Stimulated activated CD4-positive, alpha-beta T cell treated with anti-CD3 and anti-CD28 coated beads, TNF-alpha, amount 100 ng/mL, for 24 hours (primary cell): ENCODE measurements at regions not wholly inside any gene's neighbourhood (a gene's known extent, or its start where the extent isn't known, plus 50 kb on each side); places are given as distances from the start of the nearest gene placed in this dataset.

Experiments used
- DNase-seq, 3 experiments: peaks; one replicate each; pipeline ENCODE4 v3.0.0-alpha.2; 2020; ENCODE audit warnings: low read depth in 3 of 3

DNA sequence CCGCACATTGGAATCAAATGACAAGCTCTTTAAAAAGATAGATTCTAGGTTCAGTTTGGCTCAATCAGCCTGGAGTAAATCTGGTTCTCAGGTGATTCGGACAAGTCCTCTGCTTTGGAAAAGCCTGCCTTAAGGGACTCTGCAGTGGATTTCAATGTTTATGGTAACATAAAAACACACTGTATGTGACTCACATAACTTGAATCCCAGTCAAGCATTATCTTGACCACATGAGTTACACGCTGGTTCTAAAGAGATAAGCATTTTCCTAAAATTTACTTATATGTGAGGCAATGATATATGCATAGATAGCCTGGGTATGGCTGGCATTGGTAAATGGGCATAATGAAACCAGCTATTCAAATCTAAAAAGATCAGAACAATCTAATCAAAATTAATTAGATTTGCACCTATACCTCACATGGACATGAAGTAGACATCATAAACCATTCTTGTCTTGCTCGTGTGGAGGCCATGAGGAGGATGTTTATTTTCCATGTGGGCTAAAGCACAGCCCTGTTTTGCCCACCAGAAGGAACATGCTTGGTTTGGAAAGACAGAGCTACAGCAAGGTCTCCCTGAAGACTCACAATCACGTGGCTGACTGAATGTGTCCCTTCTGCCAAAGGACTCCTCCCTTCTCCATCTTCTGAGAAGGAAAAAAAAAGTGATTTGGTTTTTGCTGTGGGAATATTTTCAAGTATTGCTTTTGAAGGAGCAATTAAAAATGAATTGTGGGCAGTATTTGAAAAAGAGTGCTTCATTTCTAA, 351.7 kb downstream of the DIRAS2 start:
- no peak for DNase-seq

DNA sequence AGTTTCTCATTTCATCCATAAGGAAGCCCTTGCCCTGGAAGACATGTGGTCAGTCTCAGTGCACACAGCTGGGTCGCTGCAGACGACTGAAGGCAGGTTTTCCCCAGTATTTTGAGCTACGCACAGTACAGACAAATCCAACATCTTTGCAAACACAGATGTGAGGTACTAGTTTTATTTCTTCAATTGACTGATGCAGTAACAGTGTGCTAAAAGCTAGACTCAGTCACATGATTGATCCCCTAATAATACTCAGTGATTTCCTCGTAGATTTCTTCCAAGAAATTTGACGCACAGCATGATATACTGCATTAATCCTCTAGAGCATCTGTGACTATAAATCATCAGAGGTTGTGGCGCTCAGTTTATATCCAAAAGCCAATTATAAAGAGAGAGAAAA, 346.1 kb downstream of the DIRAS2 start:
- DNase-seq = no peak

DNA sequence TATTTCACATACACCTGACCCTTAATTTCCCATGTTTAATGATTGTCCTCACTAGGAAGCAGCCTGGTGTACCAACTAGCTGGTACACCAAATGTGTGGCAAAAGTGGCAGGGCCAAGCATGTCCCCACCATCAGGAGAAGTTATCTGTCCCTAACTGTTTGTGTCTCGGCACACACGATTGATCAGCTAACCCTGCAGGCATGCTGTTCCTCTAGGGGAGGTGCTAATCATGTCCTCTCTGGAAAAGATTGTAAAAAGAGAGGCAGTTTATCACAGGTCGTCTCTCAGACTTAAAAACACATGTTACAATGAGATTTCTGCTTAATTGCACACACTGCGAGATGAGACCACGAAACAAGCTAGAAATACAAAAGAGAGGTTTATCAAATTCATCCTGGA, 342.7 kb downstream of the DIRAS2 start:
- DNase-seq = no peak

DNA sequence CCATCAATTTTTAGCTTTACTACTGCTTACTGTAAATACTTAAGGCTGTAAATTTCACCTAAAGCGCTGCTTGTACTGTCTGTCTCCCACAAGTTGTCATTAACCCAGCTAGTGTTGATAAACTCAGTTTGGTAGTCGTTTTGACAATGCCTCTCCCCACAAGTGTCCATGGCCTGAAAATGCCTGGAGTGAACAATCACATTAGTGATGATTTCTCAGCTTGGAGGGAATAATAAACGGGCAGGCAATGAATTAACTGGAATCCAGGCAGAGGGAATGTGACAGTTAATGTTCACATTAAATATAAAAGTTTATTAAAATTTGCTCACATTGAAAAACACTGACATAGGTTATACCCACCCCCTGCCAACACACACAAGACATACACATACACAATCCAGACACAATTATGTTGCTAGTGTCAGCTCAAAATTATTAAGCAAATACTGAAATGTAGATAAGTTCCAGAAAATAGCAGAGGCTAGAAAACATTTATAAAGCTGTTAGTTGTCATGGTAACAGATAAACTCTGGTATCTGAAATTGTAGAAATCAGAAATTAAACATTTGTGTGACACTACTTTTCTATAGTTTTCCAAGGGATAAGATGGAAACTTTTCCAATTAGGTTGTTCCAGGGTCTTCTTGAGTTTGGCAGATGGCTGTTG, 341.9 kb downstream of the DIRAS2 start:
- DNase-seq = no peak

DNA sequence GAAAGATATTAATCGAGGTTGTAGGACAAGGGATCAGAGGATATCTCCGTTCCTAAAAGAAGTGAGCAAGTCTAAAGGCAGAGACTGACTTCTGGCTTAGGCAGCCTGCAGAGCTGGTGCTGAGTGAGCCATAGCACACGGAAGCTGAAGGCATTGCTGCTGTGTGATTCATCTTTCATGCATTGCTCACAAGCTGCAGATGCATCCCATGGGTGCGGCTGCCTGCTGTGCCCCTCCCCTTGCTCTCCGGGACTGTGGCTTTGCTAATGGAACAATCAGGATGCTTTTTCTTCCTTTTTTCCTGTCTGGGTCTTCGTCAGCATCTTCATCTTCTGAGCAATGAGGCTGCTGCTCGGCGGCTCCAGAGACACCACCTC, 341.4 kb downstream of the DIRAS2 start:
- DNase-seq = no peak

DNA sequence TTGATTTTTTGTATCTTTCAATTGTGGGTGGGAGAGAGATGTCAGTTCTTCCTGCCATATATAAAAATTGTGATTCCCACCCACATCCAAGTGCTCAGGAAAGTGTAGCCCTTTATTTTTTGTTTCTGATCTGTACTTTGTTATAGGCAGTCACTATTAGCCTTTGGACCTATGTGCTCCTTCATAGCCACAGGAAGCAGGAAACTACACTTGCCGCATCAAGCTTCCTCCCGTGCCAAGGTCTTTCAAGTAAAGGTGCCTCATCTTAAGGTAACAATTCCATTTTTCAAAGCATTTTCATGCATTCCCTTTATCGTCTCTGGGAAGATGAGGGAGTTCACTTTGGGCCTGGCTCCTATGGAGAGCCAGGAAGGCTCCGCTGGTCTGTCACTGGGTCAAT, 339.0 kb downstream of the DIRAS2 start:
- no peak for DNase-seq

DNA sequence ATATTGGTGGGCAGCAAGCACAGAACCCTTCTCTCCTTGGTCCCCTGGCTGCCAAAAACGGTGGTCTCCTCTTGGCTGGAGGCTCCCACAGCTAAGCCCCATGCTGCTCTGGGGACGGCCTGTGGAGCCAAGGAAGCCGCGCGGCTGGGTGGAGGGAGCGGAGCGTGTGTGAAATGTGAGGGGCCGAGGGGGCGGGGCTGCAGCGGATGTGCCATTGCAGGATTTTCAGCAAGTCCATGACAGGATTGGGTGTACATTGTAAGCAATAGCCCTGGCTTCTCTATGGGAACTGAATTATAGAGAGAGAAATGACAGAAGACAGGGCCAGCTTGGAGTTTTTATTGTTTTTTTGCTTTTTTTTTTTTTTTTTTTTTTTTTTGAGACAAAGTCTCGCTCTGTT, 336.5 kb downstream of the DIRAS2 start:
- no peak for DNase-seq

DNA sequence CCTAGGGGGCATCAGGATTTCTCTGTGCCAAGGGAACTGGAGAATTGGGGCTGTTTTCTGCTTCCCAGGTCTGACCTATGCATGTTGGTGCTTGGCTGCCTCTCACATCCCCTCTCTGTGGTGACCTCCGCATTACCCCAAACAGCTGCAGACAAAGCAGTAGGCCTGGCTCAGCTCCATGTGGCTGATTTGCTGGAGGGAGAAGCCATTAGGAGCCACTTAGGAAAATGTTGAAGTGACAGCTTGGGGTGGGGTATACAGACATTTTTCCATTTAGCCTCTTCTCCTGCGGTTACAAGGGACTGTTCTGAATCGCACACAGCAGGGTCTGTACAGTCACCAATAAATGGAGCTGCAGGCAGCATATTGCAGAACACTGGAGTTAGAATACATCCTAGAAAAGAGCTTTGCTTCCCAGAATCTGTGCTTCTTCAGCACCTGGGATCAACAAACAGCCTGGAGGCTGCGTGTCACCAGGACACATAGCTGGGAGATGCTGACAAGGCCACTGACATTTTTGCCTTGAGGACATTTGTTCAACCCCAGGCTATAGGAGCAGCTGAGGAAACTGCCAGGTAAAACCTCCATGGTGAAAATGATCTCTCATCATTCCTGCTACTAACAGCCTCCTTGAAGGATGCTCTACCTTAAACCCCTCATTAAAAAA, 335.3 kb downstream of the DIRAS2 start:
- DNase-seq = no peak

DNA sequence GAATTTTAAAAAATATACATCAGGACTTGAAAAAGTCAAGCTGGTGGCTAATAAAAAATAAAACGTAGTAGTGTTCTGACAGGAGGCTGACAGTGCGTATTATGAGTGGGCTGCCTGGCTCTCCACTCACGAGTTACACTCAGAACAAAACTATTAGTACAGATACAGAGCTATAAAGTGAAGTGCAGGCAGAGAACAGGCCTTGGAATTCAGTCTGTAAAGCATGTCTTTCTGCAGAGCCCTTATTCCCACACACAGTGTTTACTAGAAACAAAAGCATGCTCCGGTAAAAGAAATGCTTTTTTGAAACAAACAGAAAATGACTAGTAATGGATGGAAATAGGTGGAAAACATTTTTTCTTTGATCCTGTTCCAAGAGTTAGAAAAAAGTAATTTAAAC, 334.7 kb downstream of the DIRAS2 start:
- DNase-seq = no peak

DNA sequence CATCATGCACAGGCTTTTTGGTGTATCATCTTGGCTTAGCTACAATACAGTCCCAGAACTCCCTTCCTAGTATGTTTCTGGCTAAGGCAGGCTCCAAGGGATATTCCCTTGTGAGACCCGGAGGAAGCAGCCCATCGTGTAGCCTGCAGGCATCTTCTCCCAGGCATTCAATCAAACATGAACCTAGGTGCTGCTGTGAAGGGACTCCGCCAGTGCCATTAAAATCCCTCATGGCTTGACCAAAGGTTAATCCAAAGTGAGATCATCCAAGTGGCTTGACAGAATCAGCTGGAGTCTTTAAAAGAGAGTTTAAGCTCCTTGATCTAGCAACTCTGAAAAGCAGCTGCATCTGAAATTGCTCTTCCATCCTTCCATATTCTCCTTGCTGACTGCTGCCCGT, 333.9 kb downstream of the DIRAS2 start:
- no peak for DNase-seq

DNA sequence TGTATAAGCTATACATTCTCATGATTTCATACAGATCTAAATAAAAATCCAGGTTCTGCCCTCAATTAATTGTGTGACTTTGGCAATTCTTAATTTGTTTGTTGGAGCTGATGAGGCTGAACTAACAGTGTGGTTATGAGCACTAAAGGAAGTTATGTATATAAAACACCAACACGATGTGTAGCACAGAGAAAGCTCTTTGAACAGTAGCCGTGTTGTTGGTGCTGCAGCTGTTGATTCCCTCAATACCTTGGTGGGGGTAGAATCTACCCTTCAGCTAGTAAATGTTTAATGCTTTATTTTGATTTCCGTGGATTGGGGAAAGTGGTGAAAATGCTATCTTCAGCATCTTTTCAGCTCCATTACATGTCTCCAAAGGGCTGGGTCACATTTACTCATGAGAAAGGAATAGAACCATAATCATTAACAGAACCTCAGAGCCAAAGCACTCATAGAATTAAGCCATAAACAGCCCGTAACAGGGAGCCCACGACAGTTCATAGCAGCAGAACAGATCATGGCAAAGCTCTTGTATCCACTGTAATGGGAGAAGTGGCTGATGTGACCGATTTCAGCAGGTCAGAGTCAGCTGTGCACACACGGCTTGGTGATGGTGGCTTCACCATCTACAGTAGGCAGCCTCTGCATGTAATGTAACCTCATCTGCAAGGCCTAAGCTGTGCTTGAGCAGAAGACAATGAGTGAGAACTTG, 332.7 kb downstream of the DIRAS2 start:
- DNase-seq = no peak

DNA sequence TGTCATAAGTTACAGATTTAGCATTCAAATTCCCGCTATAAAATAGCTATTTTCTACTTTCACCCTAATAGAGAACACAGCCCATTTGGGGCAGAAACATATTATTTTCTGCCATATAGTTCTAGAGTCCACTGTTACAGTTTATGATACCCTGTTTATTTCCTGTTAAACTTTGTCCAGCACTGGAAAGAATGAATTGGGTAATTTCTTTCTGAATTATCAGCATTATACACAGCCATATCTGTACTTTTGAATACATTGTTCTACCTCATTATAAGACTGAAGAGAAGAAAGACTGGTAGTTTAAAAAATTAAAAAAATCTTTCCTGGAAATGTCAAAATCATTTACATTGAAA, 332.1 kb downstream of the DIRAS2 start:
- DNase-seq = no peak

DNA sequence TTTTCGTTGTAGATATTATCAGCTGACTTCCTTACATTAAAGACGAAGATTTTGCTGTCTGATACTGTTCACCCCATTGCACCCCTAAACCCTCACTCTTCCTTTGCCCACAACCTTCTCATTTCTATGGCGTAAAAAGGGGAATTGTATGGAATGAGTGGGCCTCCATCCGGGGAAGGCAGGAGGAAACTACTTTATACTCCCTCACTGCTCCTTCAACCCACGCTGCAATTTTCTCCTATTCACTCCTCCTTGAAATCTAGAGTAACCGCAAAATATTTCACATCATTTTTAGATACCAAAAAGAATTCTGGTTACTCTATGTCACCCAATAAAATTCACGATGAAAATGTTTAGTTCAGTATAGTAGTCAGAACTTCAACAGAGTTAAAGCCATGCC, 330.8 kb downstream of the DIRAS2 start:
- no peak for DNase-seq

DNA sequence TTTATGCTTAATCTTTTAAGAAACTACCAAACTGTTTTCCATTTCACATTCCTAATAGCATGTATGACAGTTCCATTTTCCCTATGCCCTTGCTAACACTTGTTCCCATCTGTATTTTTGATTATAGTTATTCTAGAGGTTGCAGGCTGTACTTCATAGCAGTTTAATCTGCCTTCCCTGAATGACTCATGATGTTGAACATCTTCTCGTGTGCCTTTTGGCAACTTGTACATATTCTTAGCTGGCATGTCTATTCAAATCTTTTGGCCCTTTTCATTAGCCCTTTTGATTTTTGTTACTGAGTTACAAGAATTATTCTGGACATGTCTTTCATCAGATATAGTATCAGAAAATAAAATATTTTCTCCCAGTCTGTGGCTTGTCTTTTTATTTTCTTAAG, 320.3 kb downstream of the DIRAS2 start:
- DNase-seq = no peak

DNA sequence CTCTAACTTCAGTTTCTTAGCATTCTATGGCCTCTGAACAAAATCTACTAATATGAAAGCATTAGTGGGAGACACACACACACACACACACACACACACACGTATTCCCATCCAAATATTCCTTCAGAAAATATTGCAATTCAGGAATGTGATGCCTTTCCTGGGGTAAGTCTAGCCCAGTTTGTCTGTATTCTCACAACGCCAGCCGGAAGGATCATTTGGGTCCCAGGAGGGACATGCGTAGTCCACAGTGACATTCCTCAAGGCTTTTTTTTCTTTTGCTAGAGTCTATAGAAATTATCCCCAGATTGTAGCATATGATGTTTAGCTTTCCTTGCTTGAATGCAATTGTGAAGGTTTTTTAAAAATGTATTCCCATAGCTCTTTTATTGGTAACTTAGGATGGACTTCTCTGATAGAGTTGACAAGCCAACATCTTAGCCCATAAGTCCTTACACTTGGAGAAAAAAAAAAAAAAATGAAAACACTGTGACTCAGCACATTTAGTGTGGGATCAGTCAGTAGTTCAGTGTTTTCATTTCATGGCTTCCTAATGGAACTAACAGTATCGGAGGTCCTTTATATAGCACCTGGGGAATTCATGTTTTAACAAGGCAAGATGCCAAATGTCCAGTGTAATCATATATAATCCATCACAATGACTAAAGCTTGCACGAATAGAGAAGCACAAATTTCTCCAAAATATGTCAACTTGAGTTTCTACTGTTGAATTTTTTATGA, 316.5 kb downstream of the DIRAS2 start:
- DNase-seq = no peak

DNA sequence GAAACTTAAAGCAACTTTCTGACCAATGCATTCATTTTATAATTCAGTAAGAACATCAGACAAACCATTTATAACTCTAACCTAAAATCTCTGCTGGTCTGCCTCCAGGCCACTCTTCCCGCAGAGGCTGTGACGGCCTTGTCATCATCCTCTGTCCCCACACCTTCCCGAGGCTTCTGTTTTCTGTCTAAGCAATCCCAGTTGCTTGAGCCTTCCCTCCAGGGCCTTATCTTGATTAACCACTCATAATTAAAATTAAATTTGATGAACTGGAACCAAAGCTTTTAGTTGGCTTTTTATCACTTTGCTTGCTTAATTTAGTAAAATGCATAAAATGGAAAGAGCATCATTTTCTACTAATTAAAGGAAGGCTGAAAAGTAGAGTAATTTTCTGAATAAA, 312.4 kb downstream of the DIRAS2 start:
- DNase-seq = no peak

DNA sequence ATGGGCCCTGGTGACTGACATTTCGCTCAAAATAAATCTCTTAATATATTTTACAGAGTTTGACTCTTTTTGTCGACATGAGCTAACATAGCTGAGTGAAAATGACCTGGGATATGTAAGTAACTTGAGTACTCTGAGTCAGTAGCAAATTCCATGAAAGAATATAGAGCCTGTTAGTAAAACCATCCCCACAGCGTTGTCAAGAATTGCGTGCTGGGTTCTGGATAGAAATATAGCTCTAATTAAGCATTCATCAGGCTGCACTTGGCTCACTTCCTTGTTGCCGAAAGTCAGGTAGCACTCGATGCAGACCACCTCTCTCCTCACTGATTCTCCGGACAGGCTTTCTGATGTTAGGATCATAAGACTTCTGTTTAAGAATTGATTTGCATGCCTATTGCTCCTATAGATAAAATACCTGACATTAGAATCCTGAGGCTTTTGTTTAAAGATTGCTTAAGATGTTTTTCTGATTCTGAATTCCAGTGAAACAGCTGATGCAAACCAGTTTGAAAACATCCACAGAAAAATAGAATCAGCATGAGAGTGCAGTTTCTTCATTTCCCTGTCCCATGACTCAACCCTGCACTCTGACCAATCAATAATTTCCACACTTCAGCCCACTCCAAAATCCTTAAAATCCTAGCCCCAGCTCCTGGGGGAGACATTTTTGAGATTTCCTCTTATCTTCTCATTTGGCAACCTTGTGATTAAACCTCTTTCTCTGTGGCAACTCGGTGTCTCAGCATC, 310.6 kb downstream of the DIRAS2 start:
- no peak for DNase-seq

DNA sequence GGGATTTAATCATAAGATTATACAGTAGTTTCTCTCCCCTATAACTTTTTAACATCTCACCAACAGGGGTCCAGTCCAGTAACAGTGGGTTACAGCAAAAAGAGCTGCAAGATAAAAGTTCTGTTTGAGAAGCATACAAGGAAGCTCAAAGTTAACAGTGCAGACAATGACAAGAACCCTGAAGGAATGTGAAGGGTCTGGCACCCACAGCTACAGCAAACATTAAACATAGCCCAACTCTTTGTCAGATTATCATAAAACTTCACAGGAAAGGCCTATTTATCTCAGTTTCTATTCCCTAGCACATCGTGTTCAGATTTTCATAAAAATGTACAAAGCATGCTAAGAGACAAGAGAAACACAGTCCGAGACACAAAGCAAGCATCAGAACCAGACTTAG, 309.4 kb downstream of the DIRAS2 start:
- no peak for DNase-seq

DNA sequence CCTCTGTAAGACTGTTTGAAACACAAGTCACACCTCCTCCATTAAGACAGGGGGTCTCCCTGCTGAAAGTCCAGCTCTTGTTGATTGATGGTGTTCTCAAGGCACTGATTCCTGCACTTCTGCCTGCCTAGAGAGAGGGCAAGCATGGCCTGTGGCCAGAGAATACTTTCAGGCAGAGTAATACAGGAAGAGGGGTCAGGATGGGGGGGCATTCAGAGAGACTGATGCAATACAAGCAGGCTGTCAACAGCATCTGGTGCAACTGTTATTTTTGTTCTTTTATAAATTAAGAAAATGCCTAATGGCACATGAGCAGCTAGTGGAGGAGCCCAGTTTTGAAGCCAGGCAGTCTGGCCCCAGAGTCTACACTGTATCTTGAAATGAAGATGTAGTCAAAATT, 302.2 kb downstream of the DIRAS2 start:
- no peak for DNase-seq

DNA sequence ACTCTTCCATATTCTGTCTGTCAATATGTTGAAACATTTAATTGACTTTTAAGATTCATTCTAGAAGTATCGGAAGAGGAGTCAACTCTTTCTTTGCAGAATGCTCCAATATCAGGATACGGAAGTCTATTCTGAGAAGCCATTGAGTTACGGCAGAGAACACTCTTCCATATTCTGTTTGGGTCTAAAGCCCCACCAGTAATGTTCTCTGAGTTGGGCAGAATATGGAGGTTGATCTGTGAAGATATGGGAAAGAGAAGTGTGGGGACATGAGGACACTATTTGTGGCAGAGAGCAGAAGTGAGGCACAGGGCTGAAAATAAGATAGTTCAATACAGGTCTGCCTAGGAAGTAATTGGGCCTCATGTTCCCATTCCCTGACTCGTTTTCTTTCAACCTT, 300.0 kb downstream of the DIRAS2 start:
- no peak for DNase-seq

DNA sequence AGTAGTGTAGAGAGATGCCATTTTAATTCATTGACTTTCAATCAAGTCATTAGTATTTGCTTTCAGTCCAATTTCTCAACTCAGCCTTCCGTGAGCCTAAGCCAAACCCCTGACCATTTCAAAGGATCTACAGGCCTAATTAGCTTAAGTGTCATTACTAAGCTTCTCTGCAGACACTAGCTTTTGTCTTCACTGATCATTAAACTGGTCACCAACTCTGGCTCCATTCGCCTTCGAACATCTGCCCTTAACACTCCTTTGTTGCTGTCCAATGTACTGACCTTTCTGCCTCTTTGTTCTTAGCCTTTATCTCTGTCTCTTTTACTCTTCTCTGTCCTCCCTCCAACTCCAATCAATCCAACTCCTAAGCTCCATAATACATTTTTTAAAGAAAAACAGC, 299.3 kb downstream of the DIRAS2 start:
- DNase-seq = no peak
